SK-N-SH (cell line): ENCODE measurements at regions not wholly inside any gene's neighbourhood (a gene's known extent, or its start where the extent isn't known, plus 50 kb on each side); places are given as distances from the start of the nearest gene placed in this dataset.

Experiments
- CTCF ChIA-PET: fragments of 300-600, 350-600 bp; formaldehyde crosslinking; extraction: SDS; loops from one replicate; lab custom pipeline; 2021; lab: Yijun Ruan, JAX
- POLR2A ChIA-PET: fragments of 350-600 bp; sonication (Branson Sonifier 250); formaldehyde crosslinking; extraction: SDS; loops from one replicate; lab custom pipeline; 2020; ENCODE audit warnings: antibody characterized with exemption, inconsistent platforms; lab: Yijun Ruan, JAX
- DNase-seq: peaks from one replicate; pipeline ENCODE4 v3.0.0; 2012
- H2AFZ ChIP-seq: fragments of 200-600 bp; sonication (generic); 2 replicates; pipeline ENCODE4 v1.8.1; 2016; ENCODE audit warnings: antibody characterized with exemption, mild to moderate bottlenecking, low read depth
- H3F3A ChIP-seq: fragments of 200-600 bp; sonication (generic); replicated peaks from 2 replicates; pipeline ENCODE3; 2016; ENCODE audit warnings: antibody characterized with exemption, mild to moderate bottlenecking; ENCODE audit not compliant: insufficient read depth
- H3K27ac ChIP-seq, 2 experiments: fragments of 200-500 bp in 1 of 2; fragments of 200-600 bp in 1 of 2; sonication (Bioruptor generic) in 1 of 2; sonication (generic), shearing (Covaris generic) in 1 of 2; 2 replicates each; pipeline versions ENCODE4 v1.5.1 to v1.6.1; 2014 to 2016; ENCODE audit warnings: low read depth in 2 of 2, inconsistent platforms in 1 of 2, low read length in 1 of 2, mild to moderate bottlenecking in 1 of 2, mixed read lengths in 1 of 2
- H3K27me3 ChIP-seq: fragments of 200-600 bp; sonication (generic), shearing (Covaris generic); 2 replicates; pipeline ENCODE4 v1.6.1; 2016; ENCODE audit warnings: mixed run types; ENCODE audit not compliant: insufficient read depth
- H3K36me3 ChIP-seq, 2 experiments: fragments of 200-500 bp in 1 of 2; fragments of 200-600 bp in 1 of 2; sonication (Bioruptor generic) in 1 of 2; sonication (generic) in 1 of 2; replicated peaks in 1 of 2; 2 replicates each; pipeline versions ENCODE3 to v1.5.1; 2014 to 2016; ENCODE audit warnings: low read length in 1 of 2, mild to moderate bottlenecking in 1 of 2; ENCODE audit not compliant: insufficient read depth in 2 of 2, control insufficient read depth in 1 of 2
- H3K4me1 ChIP-seq, 2 experiments: fragments of 200-500 bp in 1 of 2; fragments of 200-600 bp in 1 of 2; sonication (Bioruptor generic) in 1 of 2; sonication (generic), shearing (Covaris generic) in 1 of 2; 2 replicates each; pipeline versions ENCODE4 v1.5.1 to v1.6.1; 2014 to 2016; ENCODE audit warnings: low read depth in 1 of 2, low read length in 1 of 2, mixed run types in 1 of 2; ENCODE audit not compliant: insufficient read depth in 2 of 2, control insufficient read depth in 1 of 2
- H3K4me2 ChIP-seq: fragments of 200-600 bp; sonication (generic), shearing (Covaris generic); 2 replicates; pipeline ENCODE4 v1.6.1; 2017; ENCODE audit warnings: mixed run types
- H3K4me3 ChIP-seq, 2 experiments: fragments of 200-500 bp in 1 of 2; fragments of 200-600 bp in 1 of 2; sonication (Bioruptor generic) in 1 of 2; sonication (generic), shearing (Covaris generic) in 1 of 2; 2 replicates each; pipeline versions ENCODE4 v1.5.1 to v1.8.1; 2014 to 2016; ENCODE audit warnings: low read depth in 2 of 2, inconsistent platforms in 1 of 2, low read length in 1 of 2, mild to moderate bottlenecking in 1 of 2, mixed read lengths in 1 of 2, moderate library complexity in 1 of 2
- H3K79me2 ChIP-seq: fragments of 200-600 bp; sonication (generic); 2 replicates; pipeline ENCODE4 v1.8.1; 2017; ENCODE audit warnings: mild to moderate bottlenecking; ENCODE audit not compliant: insufficient read depth
- H3K9ac ChIP-seq: fragments of 200-600 bp; sonication (generic); 2 replicates; pipeline ENCODE4 v1.6.1; 2017; ENCODE audit warnings: mixed run types
- H3K9me2 ChIP-seq: fragments of 200-600 bp; sonication (generic); 2 replicates; pipeline ENCODE4 v1.6.1; 2017; ENCODE audit warnings: mixed run types
- H3K9me3 ChIP-seq: fragments of 200-600 bp; sonication (generic); 2 replicates; pipeline ENCODE4 v1.6.1; 2017; ENCODE audit warnings: mixed run types, mild to moderate bottlenecking, moderate library complexity
- H4K20me1 ChIP-seq: fragments of 200-600 bp; sonication (generic); 2 replicates; pipeline ENCODE4 v1.6.1; 2017; ENCODE audit warnings: mild to moderate bottlenecking, mixed run types; ENCODE audit not compliant: insufficient read depth
- EP300 ChIP-seq, 2 experiments: IDR thresholded peaks; 2 replicates each; pipeline versions ENCODE4 v1.4.0 to v1.6.1; 2012; ENCODE audit warnings: borderline replicate concordance in 1 of 2, low read depth in 1 of 2, low read length in 1 of 2
- EZH2phosphoT487 ChIP-seq: fragments of 200-600 bp; sonication (generic); IDR thresholded peaks from 2 replicates; pipeline ENCODE4 v1.6.1; 2017; ENCODE audit warnings: low read depth, mixed run types, mild to moderate bottlenecking, antibody characterized with exemption, moderate library complexity, borderline replicate concordance
- FOXJ3 ChIP-seq: sonication (generic); formaldehyde crosslinking; IDR thresholded peaks from 2 replicates; pipeline ENCODE4 v1.5.1; 2020; ENCODE audit warnings: mild to moderate bottlenecking, missing genetic modification reagents
- GATA2 ChIP-seq: sonication (generic); formaldehyde crosslinking; IDR thresholded peaks from 2 replicates; pipeline ENCODE4 v1.5.0; 2020; ENCODE audit warnings: mild to moderate bottlenecking, missing genetic modification reagents
- IRF3 ChIP-seq: fragments of 150-350 bp; IDR thresholded peaks from 2 replicates; pipeline ENCODE4 v1.6.1; 2016; ENCODE audit warnings: mild to moderate bottlenecking, low read depth, low read length
- MAX ChIP-seq: IDR thresholded peaks from 2 replicates; pipeline ENCODE4 v1.4.0; 2012; ENCODE audit warnings: low read depth
- MEF2A ChIP-seq: IDR thresholded peaks from 2 replicates; pipeline ENCODE4 v1.4.0; 2012; ENCODE audit warnings: low read depth, borderline replicate concordance
- MXI1 ChIP-seq: IDR thresholded peaks from 2 replicates; pipeline ENCODE4 v1.6.1; 2012; ENCODE audit warnings: mild to moderate bottlenecking, low read depth, low read length, improper control_type of control experiment
- NFIC ChIP-seq: IDR thresholded peaks from 2 replicates; pipeline ENCODE4 v1.4.0; 2012; ENCODE audit warnings: borderline replicate concordance
- POLR2AphosphoS5 ChIP-seq: IDR thresholded peaks from 2 replicates; pipeline ENCODE4 v1.6.1; 2012; ENCODE audit warnings: low read depth, low read length
- REST ChIP-seq: IDR thresholded peaks from 2 replicates; pipeline ENCODE4 v1.6.1; 2012; ENCODE audit warnings: mild to moderate bottlenecking, low read depth, low read length, moderate library complexity
- SMC3 ChIP-seq: IDR thresholded peaks from 2 replicates; pipeline ENCODE4 v1.6.1; 2012; ENCODE audit warnings: low read depth, low read length, improper control_type of control experiment
- TAF1 ChIP-seq: IDR thresholded peaks from 2 replicates; pipeline ENCODE4 v1.6.1; 2012; ENCODE audit warnings: low read depth, mild to moderate bottlenecking, low read length, moderate library complexity, borderline replicate concordance
- USF1 ChIP-seq: IDR thresholded peaks from 2 replicates; pipeline ENCODE4 v1.4.0; 2012; ENCODE audit warnings: low read depth, borderline replicate concordance
- YY1 ChIP-seq: IDR thresholded peaks from 2 replicates; pipeline ENCODE4 v1.4.0; 2012; ENCODE audit warnings: low read depth, mild to moderate bottlenecking

GRCh38 chr13:80038371-80038770 is 302.6 kb downstream of the SPRY2 start:
- Histone ChIP-seq H3K9me3 (no peaks in the 10 kb centered on the region), H3F3A (peaks cover 20% of the 10 kb centered on the region), H3K27ac (peak overlapping the region in 1 of 2 experiments; percentile 87; a peak in 2 of 4 replicates), H3K36me3 (no peaks in the 10 kb centered on the region), H3K4me1 (peaks cover 10 to 24% of the 10 kb centered on the region in 2 experiments), H3K27me3 (no peaks in the 10 kb centered on the region), H4K20me1 (no peaks in the 10 kb centered on the region), H3K4me3 (no peak overlapping the region), H3K9ac (no peak overlapping the region), H3K9me2 (no peaks in the 10 kb centered on the region), H2AFZ (no peak overlapping the region), H3K79me2 (no peaks in the 10 kb centered on the region), H3K4me2 (no peak overlapping the region)
- TF ChIP-seq GATA2 (no peak), IRF3 (no peak), POLR2AphosphoS5 (no peak), YY1 (no peak), SMC3 (no peak), EP300 (IDR thresholded peaks at IDR 0.05; ENCODE audit: borderline replicate concordance in 1 of 2, low read depth in 1 of 2, low read length in 1 of 2) (no peak), MXI1 (no peak), REST (no peak), MAX (no peak), MEF2A (no peak), EZH2phosphoT487 (no peak), TAF1 (no peak), NFIC (no peak), USF1 (no peak), FOXJ3 (CRISPR knock-in tag) (no peak)
- CTCF ChIA-PET, result interaction anchor here (1.8 kb wide), 1 partner anchor 94 kb away, joined by 5 read pairs; no protein-coding TSS in a partner anchor
- DNase-seq, result no peak
- POLR2A ChIA-PET, result no interaction called here
